Activated CD8-positive, alpha-beta T cell treated with anti-CD3 and anti-CD28 coated beads for 36 hours (primary cell): ENCODE measurements at regions not wholly inside any gene's neighbourhood (a gene's known extent, or its start where the extent isn't known, plus 50 kb on each side); places are given as distances from the start of the nearest gene placed in this dataset.
"Not testable (repeated sequence)": the region's sequence is repeated elsewhere in the genome, so short reads cannot be mapped to it uniquely, and the experiment has no call there.

ENCODE experiments used
- ATAC-seq: fragments of 200-7000 bp; cut with Tn5 transposase; one replicate; pipeline ENCODE4 v1.10.0; 2021; ENCODE audit warnings: mild to moderate bottlenecking, moderate library complexity
- CTCF ChIA-PET: fragments of 350-600 bp; sonication (Branson Sonifier 250); formaldehyde crosslinking; loops from one replicate; lab custom pipeline; 2021; ENCODE audit warnings: antibody characterized with exemption; lab: Charles Lee
- POLR2A ChIA-PET: fragments of 350-600 bp; sonication (Branson Sonifier 250); formaldehyde crosslinking; loops from one replicate; lab custom pipeline; 2021; ENCODE audit warnings: antibody characterized with exemption; lab: Charles Lee
- DNase-seq: peaks from one replicate; pipeline ENCODE4 v3.0.0-alpha.2; 2020
- H3K27ac Mint-ChIP-seq: one replicate; pipeline ENCODE4 v1.8.0; 2021; ENCODE audit warnings: mild to moderate bottlenecking, mixed read lengths
- H3K27me3 Mint-ChIP-seq: one replicate; pipeline ENCODE4 v1.8.0; 2021; ENCODE audit warnings: mixed read lengths
- H3K36me3 Mint-ChIP-seq: one replicate; pipeline ENCODE4 v1.8.0; 2021; ENCODE audit warnings: low read depth, mixed read lengths
- H3K4me1 Mint-ChIP-seq: one replicate; pipeline ENCODE4 v1.8.0; 2021; ENCODE audit warnings: low read depth, mixed read lengths
- H3K4me3 Mint-ChIP-seq: one replicate; pipeline ENCODE4 v1.8.0; 2021; ENCODE audit warnings: mild to moderate bottlenecking, moderate library complexity, mixed read lengths
- H3K9me3 Mint-ChIP-seq: one replicate; pipeline ENCODE4 v1.8.0; 2021; ENCODE audit warnings: mixed read lengths
- CTCF ChIP-seq: fragments of 200-600 bp; IDR thresholded peaks from one replicate; pipeline ENCODE4 v1.8.0; 2022; ENCODE audit warnings: antibody characterized with exemption, mild to moderate bottlenecking
- intact Hi-C: fragments of 100-400 bp; cut with micrococcal nuclease; formaldehyde crosslinking; loops from one replicate; pipeline ENCODE4 v1.10.0; 2022

GRCh38 chr2:182606728-182607681 is 109.1 kb upstream of the DNAJC10 start:
- ChIA-PET POLR2A (no interaction called here), CTCF (interaction anchor here (1.3 kb wide), 1 partner anchor 9 kb away, joined by 3 read pairs; no protein-coding TSS in a partner anchor)
- no peaks in the 10 kb centered on the region for H3K9me3 Mint-ChIP-seq
- ATAC-seq (no peak), DNase-seq (no peak)
- no peaks in the 10 kb centered on the region for H3K4me1 Mint-ChIP-seq
- intact Hi-C loops = no loop called here
- no peak overlapping the region for H3K27ac Mint-ChIP-seq
- no peaks in the 10 kb centered on the region for H3K36me3 Mint-ChIP-seq
- no peak for TF ChIP-seq CTCF
- H3K4me3 Mint-ChIP-seq = no peak overlapping the region
- H3K27me3 Mint-ChIP-seq = peaks cover 3% of the 10 kb centered on the region

- DNase-seq (no peak), ATAC-seq (no peak)
- H3K9me3 Mint-ChIP-seq = no peaks in the 10 kb centered on the region
- ChIA-PET POLR2A (no interaction called here), CTCF (no interaction called here)
- no peak overlapping the region for H3K4me3 Mint-ChIP-seq
- no peaks in the 10 kb centered on the region for H3K4me1 Mint-ChIP-seq
- TF ChIP-seq CTCF = no peak
- no peak overlapping the region for H3K27ac Mint-ChIP-seq
- peaks cover 1% of the 10 kb centered on the region for H3K27me3 Mint-ChIP-seq
- intact Hi-C loops = no loop called here
- H3K36me3 Mint-ChIP-seq = no peaks in the 10 kb centered on the region
Measured at GRCh38 chr2:182608181-182608845, 107.7 kb upstream of the DNAJC10 start.

GRCh38 chr2:182609005-182609404 is 107.1 kb upstream of the DNAJC10 start:
- H3K9me3 Mint-ChIP-seq, H3K36me3 Mint-ChIP-seq, H3K4me1 Mint-ChIP-seq, H3K27me3 Mint-ChIP-seq, CTCF ChIA-PET, DNase-seq, H3K27ac Mint-ChIP-seq, ATAC-seq, H3K4me3 Mint-ChIP-seq, POLR2A ChIA-PET, intact Hi-C loops: not testable (repeated sequence)

- no peak for TF ChIP-seq CTCF
- Mint-ChIP-seq H3K4me1 (no peaks in the 10 kb centered on the region), H3K27ac (no peak overlapping the region), H3K4me3 (no peak overlapping the region), H3K27me3 (peaks cover 1% of the 10 kb centered on the region), H3K36me3 (no peaks in the 10 kb centered on the region), H3K9me3 (no peaks in the 10 kb centered on the region)
- ChIA-PET POLR2A (no interaction called here), CTCF (no interaction called here)
- DNase-seq (no peak), ATAC-seq (no peak)
- intact Hi-C loops = no loop called here
Measured at GRCh38 chr2:182610231-182610630, 105.8 kb upstream of the DNAJC10 start.

- Mint-ChIP-seq H3K27ac (no peak overlapping the region), H3K4me3 (no peak overlapping the region), H3K4me1 (no peaks in the 10 kb centered on the region), H3K36me3 (no peaks in the 10 kb centered on the region), H3K9me3 (no peaks in the 10 kb centered on the region), H3K27me3 (no peaks in the 10 kb centered on the region)
- intact Hi-C loops = no loop called here
- CTCF ChIA-PET = no interaction called here
- no peak for TF ChIP-seq CTCF
- ATAC-seq (no peak), DNase-seq (no peak)
- POLR2A ChIA-PET = no interaction called here
Measured at GRCh38 chr2:182611009-182611408, 105.0 kb upstream of the DNAJC10 start.
